SHP77 treated with DMSO at 0.1 percent for 48 hours (cell line): ENCODE measurements at regions not wholly inside any gene's neighbourhood (a gene's known extent, or its start where the extent isn't known, plus 50 kb on each side); places are given as distances from the start of the nearest gene placed in this dataset.
"Not testable (repeated sequence)": the region's sequence is repeated elsewhere in the genome, so short reads cannot be mapped to it uniquely, and the experiment has no call there.

Experiments used
- DNase-seq: peaks from one replicate; lab custom pipeline; 2025; lab: John Stamatoyannopoulos, UW

DNA sequence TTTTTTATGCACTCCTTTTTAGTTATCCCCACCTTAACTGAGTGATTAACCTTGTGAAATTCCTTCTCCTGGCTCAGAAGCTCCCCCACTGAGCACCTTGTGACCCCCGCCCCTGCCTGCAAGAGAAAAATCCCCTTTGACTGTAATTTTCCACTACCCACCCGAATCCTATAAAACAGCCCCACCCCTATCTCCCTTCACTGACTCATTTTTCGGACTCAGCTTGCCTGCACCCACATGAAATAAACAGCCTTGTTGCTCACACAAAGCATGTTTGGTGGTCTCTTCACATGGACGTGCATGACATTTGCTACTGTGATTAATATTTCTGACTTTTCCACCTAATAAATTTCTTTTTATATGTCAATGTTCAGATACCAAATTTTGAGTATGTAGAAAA lies 1322.8 kb downstream of the XPNPEP1 start:
- DNase-seq, result not testable (repeated sequence)

DNA sequence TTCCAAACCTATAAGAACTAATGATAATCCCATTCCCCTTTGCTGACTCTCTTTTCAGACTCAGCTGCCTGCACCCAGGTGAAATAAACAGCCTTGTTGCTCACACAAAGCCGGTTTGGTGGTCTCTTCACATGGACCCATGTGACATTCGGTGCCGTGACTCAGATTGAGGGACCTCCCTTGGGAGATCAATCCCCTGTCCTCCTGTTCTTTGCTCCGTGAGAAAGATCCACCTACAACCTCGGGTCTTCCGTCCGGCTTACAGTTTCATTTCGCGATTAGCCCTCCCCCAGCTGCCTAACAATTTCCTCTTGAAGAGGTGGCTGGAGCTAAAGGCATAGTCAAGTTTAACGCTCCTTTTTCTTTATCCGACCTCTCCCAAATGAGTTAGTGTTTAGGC lies 1324.0 kb downstream of the XPNPEP1 start:
- not testable (repeated sequence) for DNase-seq

DNA sequence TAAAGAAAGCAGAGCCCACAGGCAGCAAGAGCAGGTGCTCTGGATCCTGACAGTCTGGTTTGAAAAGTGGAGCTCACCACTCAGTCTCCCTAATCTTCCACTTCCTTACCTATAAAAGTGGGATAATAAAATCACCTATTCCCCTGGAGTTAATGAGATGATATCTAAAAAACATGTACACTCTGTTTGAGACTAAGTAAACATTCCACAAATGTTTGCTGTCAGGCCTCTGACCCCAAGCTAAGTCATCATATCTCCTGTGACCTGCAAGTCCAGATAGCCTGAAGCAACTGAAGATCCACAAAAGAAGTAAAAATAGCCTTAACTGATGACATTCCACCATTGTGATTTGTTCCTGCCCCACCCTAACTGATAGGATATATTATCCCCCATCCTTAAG lies 1324.5 kb downstream of the XPNPEP1 start:
- DNase-seq, result no peak

DNA sequence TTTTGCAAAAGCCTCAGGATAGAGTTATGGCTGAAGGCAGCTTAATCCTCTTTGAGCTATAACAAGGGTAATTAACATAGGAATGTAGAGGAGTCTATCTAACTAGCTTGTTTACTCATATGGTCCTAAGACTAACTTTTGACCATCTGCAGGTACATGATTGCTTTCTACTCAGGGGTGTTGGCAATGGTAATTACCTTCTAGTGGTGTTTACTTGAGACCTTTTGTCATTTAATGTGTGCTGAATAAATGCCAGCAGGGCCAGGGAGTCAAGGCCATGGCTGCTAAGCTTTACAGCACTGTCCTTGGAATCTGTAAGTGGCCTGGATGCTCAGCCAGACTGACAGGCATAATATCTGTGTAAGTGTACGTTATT lies 1325.0 kb downstream of the XPNPEP1 start:
- no peak for DNase-seq

DNA sequence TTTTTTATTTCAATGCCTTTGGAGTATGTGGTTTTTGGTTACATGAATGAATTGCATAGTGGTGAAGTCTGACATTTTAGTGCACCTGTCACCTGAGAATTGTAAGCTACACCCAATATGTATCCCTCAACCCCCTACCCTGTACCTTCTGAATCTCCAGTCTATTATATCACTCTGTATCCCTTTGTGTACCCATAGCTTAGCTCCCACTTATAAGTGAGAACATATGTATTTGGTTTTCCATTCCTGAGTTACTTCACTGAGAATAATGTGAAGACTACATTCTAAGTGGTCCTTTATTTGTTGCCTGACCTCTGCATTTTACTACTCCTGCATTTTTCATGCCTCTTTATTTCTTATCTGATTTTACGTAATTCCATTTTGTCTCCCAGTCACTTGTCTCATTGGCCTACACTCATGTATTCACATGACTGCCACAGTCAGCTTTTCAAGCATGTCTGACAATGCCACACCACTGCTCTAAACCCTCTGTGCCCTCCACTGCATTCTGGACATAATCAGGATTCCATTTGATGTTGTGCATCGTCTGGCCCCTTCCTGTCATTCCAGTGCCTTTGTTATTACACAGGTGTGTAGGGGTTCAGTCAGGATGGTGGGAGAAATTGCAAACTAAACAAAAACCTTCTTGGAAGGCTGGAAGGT lies 1325.5 kb downstream of the XPNPEP1 start:
- DNase-seq, result no peak

DNA sequence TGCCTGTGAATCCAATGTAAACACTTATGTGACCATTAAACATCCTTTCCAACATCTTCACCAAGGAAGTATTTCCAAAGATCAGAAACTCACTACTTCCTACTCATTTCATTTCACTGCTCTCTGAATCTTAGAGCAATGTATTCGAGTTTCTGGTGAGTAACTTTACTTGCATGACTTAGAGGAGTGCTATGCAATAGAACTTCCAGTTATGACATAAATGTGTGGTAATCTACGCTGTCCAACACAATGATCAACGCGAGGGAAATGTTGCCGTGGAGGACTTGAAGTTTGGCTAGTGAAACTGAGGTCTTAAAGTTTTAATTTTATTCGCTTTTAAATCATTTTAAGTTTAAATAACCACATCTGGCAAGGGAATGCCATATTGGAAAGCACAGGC lies 1326.3 kb downstream of the XPNPEP1 start:
- no peak for DNase-seq

DNA sequence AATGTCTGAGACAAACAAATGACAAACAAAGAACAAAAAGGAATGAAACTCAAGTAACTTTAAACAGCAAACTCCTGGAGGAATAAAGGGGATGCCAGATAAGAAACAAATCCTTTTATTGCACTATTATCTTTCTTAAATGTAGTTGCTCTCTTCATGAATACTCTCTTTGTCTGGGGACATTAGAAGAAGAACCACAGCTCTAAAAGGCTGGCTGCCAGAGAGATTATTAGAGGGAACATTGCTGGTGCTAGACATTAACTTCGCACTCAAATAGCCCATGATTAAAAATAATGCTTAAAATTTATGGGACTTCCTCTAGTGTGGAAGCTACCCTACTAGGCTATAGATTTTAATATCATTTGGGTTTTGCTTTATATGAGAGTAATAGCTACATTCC lies 1330.4 kb downstream of the XPNPEP1 start:
- DNase-seq, result no peak

DNA sequence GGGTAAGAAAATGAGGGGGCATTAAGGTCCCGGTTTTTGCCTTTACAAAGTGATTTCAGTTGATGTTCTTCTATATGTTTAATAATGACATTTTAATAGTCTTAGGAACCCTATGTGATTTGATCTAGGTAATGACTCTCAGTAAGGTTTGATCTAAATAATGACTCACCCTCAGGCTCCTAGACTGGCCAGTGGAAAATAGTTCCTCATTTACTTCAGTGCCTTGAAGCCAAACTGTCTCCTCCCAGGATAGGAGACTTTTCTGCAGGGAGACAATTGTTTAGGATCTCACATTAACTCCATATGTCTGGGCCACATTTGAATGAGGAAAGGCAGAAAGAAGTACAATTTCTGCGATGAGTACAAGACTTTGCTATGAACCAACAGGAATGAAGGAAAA lies 1331.9 kb downstream of the XPNPEP1 start:
- no peak for DNase-seq

DNA sequence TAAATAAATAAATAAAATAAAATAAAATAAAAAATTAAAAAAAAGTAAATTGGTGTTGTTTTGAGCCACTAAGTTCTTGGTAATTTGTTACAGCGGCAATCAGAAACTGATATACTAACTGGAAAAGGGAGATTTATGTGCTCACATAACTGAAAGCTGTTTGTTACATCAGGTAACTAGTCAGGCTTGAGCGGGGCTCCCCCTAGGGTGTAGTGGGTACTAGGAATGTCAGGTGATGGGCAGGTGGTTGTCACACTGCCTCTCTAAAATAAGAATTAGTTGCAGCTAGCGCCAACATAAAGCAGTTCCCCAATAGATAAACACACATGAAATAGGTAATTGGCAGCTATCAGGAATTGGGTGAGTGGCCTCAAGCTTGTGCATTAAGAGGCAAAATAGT lies 1336.9 kb downstream of the XPNPEP1 start:
- no peak for DNase-seq

DNA sequence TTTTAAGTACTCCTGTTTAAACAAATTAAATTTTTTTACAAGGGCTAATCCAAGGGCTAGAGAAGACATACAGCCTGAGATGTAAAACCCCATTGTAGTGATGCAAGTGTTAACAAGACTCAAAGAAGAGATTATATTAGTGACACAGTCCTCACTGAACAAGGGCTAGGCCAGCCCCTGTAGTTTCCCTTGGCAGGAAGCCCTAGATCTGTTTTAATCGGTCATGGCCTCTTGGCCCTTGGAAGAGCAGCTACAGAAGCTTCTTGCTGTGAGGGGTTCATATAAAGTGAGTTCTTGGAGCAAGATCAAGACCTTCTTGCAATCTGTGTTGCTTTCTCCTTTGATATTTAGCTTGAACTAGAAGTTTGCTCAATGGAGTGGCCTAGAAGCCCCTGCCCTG lies 1339.4 kb downstream of the XPNPEP1 start:
- no peak for DNase-seq

DNA sequence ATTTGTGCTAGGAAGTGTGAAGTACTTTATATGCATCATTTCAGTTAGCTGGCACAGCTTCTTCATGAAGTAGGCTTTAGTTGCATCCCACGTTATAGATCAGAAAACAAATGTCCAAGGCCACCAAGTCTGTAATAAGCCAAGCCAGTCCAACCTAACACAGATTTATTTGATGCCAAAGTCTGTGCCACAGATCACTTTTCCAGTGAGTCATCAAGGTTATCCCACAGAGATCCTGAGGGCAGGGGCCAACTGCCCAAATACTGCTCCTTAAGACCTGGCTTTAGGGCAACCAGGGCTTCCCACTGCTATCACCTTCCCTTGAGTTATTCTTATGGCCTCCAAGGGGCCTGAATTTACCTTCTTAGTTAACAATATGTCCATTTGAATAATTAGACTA lies 1340.4 kb downstream of the XPNPEP1 start:
- no peak for DNase-seq

DNA sequence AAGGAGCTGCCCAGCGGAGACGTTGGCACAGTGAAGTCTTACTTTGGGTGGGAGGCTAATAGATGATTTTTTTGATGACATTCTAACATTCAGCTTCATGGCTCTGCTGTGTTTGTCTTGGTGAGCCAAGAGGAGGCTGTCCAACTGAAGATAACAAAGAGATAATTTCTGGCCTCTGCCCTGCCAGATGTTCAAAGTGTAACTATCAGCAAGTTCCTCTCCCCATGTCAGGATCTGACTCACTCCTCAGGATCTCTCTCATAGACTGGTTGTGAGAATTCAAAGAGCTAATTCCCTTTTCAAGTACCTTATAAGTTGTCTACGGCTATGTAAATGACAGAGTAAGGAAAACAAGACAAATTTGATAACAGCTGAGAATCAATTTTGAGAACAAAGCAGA lies 1340.9 kb downstream of the XPNPEP1 start:
- no peak for DNase-seq

DNA sequence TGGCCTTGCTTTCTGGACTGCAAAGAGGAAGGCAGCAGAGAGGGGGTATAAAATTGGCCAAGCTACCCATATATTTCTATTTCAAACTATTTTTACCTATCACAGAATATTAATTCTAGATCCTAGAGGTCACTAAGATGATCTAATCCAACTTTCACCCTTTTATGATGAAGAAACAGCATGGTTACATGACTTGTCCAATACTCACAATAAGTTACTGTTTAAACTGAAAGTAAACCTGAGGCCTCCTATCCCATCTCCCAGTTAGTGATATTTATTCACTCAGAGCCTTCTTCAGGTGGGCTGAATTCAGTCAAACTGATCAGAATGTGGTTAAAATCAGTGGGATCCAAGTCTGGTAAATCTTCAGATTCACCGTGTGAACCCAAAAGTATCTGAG lies 1345.1 kb downstream of the XPNPEP1 start:
- no peak for DNase-seq

DNA sequence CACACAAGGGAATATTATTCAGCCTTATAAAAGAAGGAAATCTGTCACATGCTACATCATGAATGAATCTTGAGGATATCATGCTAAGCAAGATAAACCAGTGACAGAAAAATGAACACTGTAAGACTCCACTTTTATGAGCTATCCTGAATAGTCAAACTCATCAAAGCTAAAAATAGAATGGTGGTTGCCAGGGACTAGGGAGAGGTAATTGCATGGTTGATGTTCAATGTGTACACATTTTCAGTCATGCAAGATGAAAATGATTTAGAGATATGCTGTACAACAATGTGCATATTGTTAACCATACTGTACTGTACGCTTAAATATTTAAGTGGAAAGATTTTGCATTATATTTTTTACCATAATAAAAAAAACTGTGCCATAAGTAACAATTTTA lies 1349.1 kb downstream of the XPNPEP1 start:
- no peak for DNase-seq

DNA sequence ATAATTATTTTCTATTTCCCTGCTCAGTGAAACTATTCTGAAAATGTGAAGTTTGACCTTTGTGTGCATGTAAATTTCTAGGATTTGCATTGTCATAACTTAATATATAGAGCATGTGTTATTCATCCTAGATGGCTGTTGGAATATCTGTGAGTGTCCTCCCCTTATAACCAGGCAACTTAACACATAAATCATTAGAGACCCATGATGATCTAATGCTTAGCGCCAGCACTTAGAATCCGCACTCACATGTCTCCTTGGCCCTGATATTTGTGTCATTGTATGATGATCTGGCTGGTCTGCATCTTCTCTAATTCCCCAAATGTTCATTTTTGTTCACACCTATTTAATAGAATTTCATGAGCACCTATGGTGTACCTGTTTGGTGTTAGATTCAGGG lies 1354.5 kb downstream of the XPNPEP1 start:
- DNase-seq, result no peak

DNA sequence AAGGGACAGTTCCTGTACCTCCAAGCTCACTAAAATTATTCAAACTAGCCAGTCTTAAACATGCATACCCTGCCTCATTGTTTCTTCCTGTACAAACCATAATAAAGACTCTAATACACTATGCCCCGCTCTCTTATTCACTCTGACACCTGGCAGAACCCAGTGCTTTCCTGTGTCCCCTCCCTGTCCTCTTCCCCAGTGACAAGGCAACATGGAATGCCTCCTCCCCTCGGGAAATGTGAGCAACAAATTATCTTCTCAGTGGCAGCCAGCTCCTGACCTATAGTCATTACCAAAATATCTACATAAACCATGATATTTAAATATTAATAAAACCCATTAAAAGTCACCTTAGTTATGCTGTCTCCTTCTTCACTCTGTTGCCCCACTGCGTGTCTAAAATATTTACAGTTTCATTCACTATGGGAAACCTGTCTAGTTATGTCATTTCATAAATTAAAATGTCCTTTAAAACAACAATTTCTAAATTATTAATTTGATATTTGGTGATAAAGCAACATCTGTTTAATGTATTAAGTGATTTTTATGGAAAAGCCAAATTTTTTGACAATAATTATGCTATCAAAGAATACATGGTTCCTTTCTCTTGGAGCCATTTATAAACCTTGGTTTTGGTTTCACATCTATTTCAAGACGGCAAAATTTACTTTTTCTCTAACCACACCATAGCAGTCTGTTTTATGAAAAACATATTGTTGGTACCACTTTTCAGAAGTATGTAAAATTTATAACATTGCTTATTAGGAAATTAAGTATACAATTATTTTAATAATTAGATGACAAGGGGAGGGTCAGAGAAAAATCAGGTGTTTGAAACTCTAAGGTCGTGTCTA lies 1355.2 kb downstream of the XPNPEP1 start:
- DNase-seq, result no peak

DNA sequence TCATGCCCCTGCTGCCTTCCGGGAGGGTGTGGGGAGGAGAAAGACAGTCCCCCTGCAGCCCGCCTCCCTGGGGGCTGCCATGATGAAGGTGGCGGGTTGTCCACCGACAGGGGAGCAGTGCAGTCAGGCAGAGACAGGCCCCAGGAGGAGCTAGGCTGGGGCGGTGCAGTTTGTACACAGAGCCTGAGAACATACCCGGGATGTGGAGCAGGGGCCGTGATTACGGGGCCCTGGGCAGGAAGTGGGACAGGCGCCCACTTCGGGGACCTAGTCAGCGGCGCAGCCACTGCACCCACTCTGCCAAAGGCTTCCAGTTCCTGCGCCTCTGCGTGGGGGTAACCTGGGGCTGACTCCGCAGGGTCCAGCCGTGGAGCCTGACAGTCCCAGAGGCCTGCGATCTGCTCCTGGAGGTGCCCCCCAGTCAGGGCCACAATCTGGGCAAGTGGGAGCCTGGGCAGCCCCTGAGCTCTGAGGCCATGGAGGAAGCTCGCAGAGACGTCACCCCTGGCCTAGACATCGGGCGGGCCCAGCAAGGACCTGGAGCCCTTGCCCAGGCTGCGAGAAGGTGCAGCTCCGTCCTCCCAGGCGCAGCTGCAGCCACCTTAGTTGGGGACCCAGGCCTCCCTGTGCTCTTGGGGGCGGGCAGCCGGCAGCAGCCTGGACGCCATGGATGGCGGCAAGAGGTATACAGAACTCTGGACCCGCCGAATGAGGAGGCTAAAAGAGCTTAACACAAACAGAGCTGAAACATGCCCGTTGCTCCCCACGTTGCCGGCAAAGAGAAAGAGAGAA lies 1356.8 kb downstream of the XPNPEP1 start:
- peak; percentile 6 for DNase-seq

DNA sequence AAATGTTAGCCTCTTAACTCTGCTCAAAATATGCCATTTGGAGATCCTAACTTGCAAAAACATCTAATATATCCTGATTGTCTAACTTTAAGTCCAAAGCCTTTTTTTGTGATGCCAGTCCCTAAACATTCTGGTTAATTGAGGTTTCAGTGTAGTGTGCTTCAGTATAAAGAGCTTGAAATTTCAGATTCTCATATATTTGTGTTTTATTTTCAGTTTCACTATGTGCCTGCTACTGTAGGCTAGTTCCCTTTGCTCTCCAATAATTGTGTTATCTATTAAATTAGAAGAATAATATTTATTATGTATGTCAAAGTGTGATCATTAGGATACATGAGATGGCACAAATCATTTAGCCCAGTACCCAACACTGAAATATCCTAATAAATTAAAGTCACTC lies 1361.2 kb downstream of the XPNPEP1 start:
- DNase-seq, result no peak

DNA sequence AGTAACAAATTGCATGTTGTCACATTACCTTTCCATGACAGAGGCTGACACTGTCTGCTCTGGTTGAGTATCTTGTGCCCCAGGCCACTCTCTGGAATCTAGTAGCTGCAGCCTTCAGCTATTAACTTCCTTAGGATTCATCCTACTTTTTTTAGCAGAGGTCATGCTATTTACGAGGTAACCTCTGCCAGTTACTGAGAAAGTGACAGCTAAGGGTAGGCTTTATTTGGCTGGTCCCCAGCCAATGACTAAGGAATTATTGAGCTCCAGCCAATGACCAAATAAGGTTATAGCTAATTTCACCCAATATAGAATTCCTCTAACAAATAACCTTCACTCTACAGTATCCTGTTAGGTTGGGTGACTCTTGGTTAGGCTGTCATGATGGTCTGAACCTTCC lies 1361.7 kb downstream of the XPNPEP1 start:
- DNase-seq, result no peak

DNA sequence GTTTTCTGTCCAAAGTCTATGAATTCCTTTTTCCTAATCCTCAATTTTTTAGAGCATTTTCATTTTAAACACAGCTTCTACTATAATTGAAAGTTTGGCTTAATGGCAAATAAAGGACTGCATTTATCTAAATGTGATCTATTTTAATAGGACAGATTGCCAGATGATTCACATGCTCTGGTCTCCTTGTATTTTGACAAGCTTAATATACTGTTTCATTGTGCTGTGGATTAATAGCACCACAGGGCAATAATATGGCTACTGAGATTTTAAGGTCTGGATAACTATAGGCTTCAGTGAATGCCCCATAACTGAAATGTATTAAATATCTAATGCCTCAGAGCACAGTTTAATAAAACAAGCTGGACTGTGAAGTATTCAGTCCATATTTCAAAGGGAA lies 1362.8 kb downstream of the XPNPEP1 start:
- no peak for DNase-seq

DNA sequence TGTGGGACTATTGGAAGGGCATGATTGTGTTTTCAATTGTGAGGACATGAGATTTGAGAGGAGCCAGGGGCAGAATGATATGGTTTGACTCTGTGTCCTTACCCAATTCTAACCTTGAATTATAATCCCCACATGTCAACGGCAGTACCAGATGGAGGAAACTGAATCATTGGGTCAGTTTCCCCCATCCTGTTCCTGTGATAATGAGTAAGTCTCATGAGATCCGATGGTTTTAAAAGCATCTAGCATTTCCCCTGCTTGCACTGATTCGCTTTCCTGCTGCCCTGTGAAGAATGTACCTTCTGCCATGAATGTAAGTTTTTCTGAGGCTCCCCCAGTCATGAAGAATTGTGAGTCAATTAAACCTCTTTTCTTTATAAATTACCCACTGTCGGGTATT lies 1367.1 kb downstream of the XPNPEP1 start:
- no peak for DNase-seq

DNA sequence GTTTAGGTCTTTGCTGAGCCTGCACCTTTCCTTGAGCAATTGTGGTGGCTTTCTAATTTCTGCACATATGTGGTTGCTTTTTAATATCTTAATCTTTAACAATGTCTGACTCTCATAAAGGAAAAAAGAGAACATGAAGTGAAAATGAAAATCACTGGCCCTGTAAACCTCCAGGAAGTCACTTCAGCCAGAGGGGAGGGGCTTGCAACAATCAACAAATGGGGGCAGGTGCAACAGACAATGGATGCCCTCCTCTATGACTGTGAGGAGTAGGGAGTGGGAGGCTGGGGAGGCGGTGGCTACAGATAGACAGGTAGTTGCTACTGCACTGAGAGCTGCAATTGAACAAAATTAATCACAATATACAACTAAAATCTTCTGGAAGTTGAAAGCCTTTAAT lies 1377.4 kb downstream of the XPNPEP1 start:
- no peak for DNase-seq
